ENCODE measurements at regions not wholly inside any gene's neighbourhood (a gene's known extent, or its start where the extent isn't known, plus 50 kb on each side); places are given as distances from the start of the nearest gene placed in this dataset.
"Not testable (repeated sequence)": the region's sequence is repeated elsewhere in the genome, so short reads cannot be mapped to it uniquely, and the experiment has no call there.

- H3K9me3 ChIP-seq (ENCODE audit: control insufficient read depth, low read length), result peaks cover 15% of the 10 kb centered on the region
- H2BK120ac ChIP-seq (ENCODE audit: low read depth, low read length); H2AFZ ChIP-seq (ENCODE audit: low read depth, low read length); H3K27ac ChIP-seq (ENCODE audit: low read length, poor library complexity, severe bottlenecking); H3K4ac ChIP-seq (ENCODE audit: low read depth in 1 of 2, low read length in 2 of 2); H3K23ac ChIP-seq (ENCODE audit: low read length in 2 of 2); H4K8ac ChIP-seq (ENCODE audit: low read length); H3K27me3 ChIP-seq (ENCODE audit: control insufficient read depth in 1 of 2, insufficient read depth in 1 of 2, low read length in 2 of 2); H3K14ac ChIP-seq (ENCODE audit: low read length in 2 of 2); H2BK12ac ChIP-seq (ENCODE audit: low read length in 2 of 2); H3K79me1 ChIP-seq (replicated peaks; ENCODE audit: low read length, poor library complexity, severe bottlenecking); H3K4me3 ChIP-seq (ENCODE audit: insufficient read depth in 1 of 2, low read depth in 1 of 2, low read length in 2 of 2); H3K18ac ChIP-seq (ENCODE audit: low read depth in 1 of 2, low read length in 2 of 2); H2AK5ac ChIP-seq (ENCODE audit: low read length, severe bottlenecking); H2BK15ac ChIP-seq (ENCODE audit: low read depth, poor library complexity, severe bottlenecking); H3K9ac ChIP-seq (ENCODE audit: low read length); H3K36me3 ChIP-seq (ENCODE audit: control insufficient read depth in 1 of 2, insufficient read depth in 2 of 2, low read depth in 1 of 2, low read length in 2 of 2); H4K91ac ChIP-seq (ENCODE audit: low read length); H3K4me1 ChIP-seq (ENCODE audit: control insufficient read depth, insufficient read depth, low read depth, low read length); DNase-seq; H3K4me2 ChIP-seq (ENCODE audit: low read length, poor library complexity, severe bottlenecking); H2BK5ac ChIP-seq (ENCODE audit: low read depth, low read length, poor library complexity, severe bottlenecking): not testable (repeated sequence)
- WGBS, result 55% methylated on average over 2 of the region's 2 CpGs
Measured at GRCh38 chr20:55930876-55931275, 74.4 kb downstream of the CBLN4 start.

GRCh38 chr20:55928266-55928665 lies 77.1 kb downstream of the CBLN4 start:
- H3K4me3 ChIP-seq (ENCODE audit: insufficient read depth in 1 of 2, low read depth in 1 of 2, low read length in 2 of 2), result no peak overlapping the region

GRCh38 chr20:55919956-55920355 lies 85.4 kb downstream of the CBLN4 start:
- Histone ChIP-seq H3K79me1 (replicated peaks; ENCODE audit: low read length, poor library complexity, severe bottlenecking) (no peaks in the 10 kb centered on the region), H2BK5ac (ENCODE audit: low read depth, low read length, poor library complexity, severe bottlenecking) (no peak overlapping the region), H2BK12ac (ENCODE audit: low read length in 2 of 2) (no peak overlapping the region), H3K23ac (ENCODE audit: low read length in 2 of 2) (no peak overlapping the region), H2AFZ (ENCODE audit: low read depth, low read length) (no peak overlapping the region), H3K9ac (ENCODE audit: low read length) (no peak overlapping the region), H3K4ac (ENCODE audit: low read depth in 1 of 2, low read length in 2 of 2) (no peak overlapping the region), H4K8ac (ENCODE audit: low read length) (no peak overlapping the region), H3K18ac (ENCODE audit: low read depth in 1 of 2, low read length in 2 of 2) (no peak overlapping the region), H2BK120ac (ENCODE audit: low read depth, low read length) (no peak overlapping the region), H3K36me3 (ENCODE audit: control insufficient read depth in 1 of 2, insufficient read depth in 2 of 2, low read depth in 1 of 2, low read length in 2 of 2) (no peaks in the 10 kb centered on the region), H3K4me2 (ENCODE audit: low read length, poor library complexity, severe bottlenecking) (no peak overlapping the region), H4K91ac (ENCODE audit: low read length) (no peak overlapping the region), H2AK5ac (ENCODE audit: low read length, severe bottlenecking) (no peak overlapping the region), H3K4me1 (ENCODE audit: control insufficient read depth, insufficient read depth, low read depth, low read length) (no peaks in the 10 kb centered on the region), H3K27ac (ENCODE audit: low read length, poor library complexity, severe bottlenecking) (no peak overlapping the region), H3K4me3 (ENCODE audit: insufficient read depth in 1 of 2, low read depth in 1 of 2, low read length in 2 of 2) (no peak overlapping the region), H2BK15ac (ENCODE audit: low read depth, poor library complexity, severe bottlenecking) (no peak overlapping the region), H3K9me3 (ENCODE audit: control insufficient read depth, low read length) (peaks cover 23% of the 10 kb centered on the region), H3K14ac (ENCODE audit: low read length in 2 of 2) (no peak overlapping the region), H3K27me3 (ENCODE audit: control insufficient read depth in 1 of 2, insufficient read depth in 1 of 2, low read length in 2 of 2) (no peaks in the 10 kb centered on the region)
- no peak for DNase-seq

More at GRCh38 chr20:55928266-55928665, 77.1 kb downstream of the CBLN4 start:
- no peak overlapping the region for H4K8ac ChIP-seq (ENCODE audit: low read length)
- no peaks in the 10 kb centered on the region for H3K36me3 ChIP-seq (ENCODE audit: control insufficient read depth in 1 of 2, insufficient read depth in 2 of 2, low read depth in 1 of 2, low read length in 2 of 2)
- no peak overlapping the region for H2BK15ac ChIP-seq (ENCODE audit: low read depth, poor library complexity, severe bottlenecking)
- no peak for DNase-seq
- H2AFZ ChIP-seq (ENCODE audit: low read depth, low read length), result peak overlapping the region; percentile 14
- H3K4me1 ChIP-seq (ENCODE audit: control insufficient read depth, insufficient read depth, low read depth, low read length), result no peaks in the 10 kb centered on the region
- H3K27ac ChIP-seq (ENCODE audit: low read length, poor library complexity, severe bottlenecking), result no peak overlapping the region
- peaks cover 17% of the 10 kb centered on the region for H3K9me3 ChIP-seq (ENCODE audit: control insufficient read depth, low read length)
- no peak overlapping the region for H2BK12ac ChIP-seq (ENCODE audit: low read length in 2 of 2)
- no peak overlapping the region for H3K4me2 ChIP-seq (ENCODE audit: low read length, poor library complexity, severe bottlenecking)
- WGBS, result 75% methylated on average over 1 of the region's 3 CpGs
- H4K91ac ChIP-seq (ENCODE audit: low read length), result no peak overlapping the region
- no peak overlapping the region for H2BK120ac ChIP-seq (ENCODE audit: low read depth, low read length)
- H3K23ac ChIP-seq (ENCODE audit: low read length in 2 of 2), result no peak overlapping the region
- H3K18ac ChIP-seq (ENCODE audit: low read depth in 1 of 2, low read length in 2 of 2), result no peak overlapping the region
- H3K79me1 ChIP-seq (replicated peaks; ENCODE audit: low read length, poor library complexity, severe bottlenecking), result no peaks in the 10 kb centered on the region
- no peak overlapping the region for H3K4ac ChIP-seq (ENCODE audit: low read depth in 1 of 2, low read length in 2 of 2)
- H2AK5ac ChIP-seq (ENCODE audit: low read length, severe bottlenecking), result no peak overlapping the region
- H3K27me3 ChIP-seq (ENCODE audit: control insufficient read depth in 1 of 2, insufficient read depth in 1 of 2, low read length in 2 of 2), result no peaks in the 10 kb centered on the region
- no peak overlapping the region for H3K9ac ChIP-seq (ENCODE audit: low read length)
- no peak overlapping the region for H2BK5ac ChIP-seq (ENCODE audit: low read depth, low read length, poor library complexity, severe bottlenecking)
- H3K14ac ChIP-seq (ENCODE audit: low read length in 2 of 2), result no peak overlapping the region

- no peak overlapping the region for H3K27ac ChIP-seq (ENCODE audit: low read length, poor library complexity, severe bottlenecking)
- no CpG with 5 or more reads among the region's 1 CpG for WGBS
Measured at GRCh38 chr20:55919319-55919718, 86.0 kb downstream of the CBLN4 start.

More at GRCh38 chr20:55919319-55919718, 86.0 kb downstream of the CBLN4 start:
- Histone ChIP-seq H3K9ac (ENCODE audit: low read length) (no peak overlapping the region), H3K9me3 (ENCODE audit: control insufficient read depth, low read length) (peaks cover 24% of the 10 kb centered on the region), H3K36me3 (ENCODE audit: control insufficient read depth in 1 of 2, insufficient read depth in 2 of 2, low read depth in 1 of 2, low read length in 2 of 2) (no peaks in the 10 kb centered on the region), H3K4me3 (ENCODE audit: insufficient read depth in 1 of 2, low read depth in 1 of 2, low read length in 2 of 2) (no peak overlapping the region), H2AK5ac (ENCODE audit: low read length, severe bottlenecking) (no peak overlapping the region), H3K4me1 (ENCODE audit: control insufficient read depth, insufficient read depth, low read depth, low read length) (no peaks in the 10 kb centered on the region), H4K91ac (ENCODE audit: low read length) (no peak overlapping the region), H3K79me1 (replicated peaks; ENCODE audit: low read length, poor library complexity, severe bottlenecking) (no peaks in the 10 kb centered on the region), H2BK12ac (ENCODE audit: low read length in 2 of 2) (no peak overlapping the region), H3K4ac (ENCODE audit: low read depth in 1 of 2, low read length in 2 of 2) (no peak overlapping the region), H2AFZ (ENCODE audit: low read depth, low read length) (no peak overlapping the region), H2BK5ac (ENCODE audit: low read depth, low read length, poor library complexity, severe bottlenecking) (no peak overlapping the region), H3K18ac (ENCODE audit: low read depth in 1 of 2, low read length in 2 of 2) (no peak overlapping the region), H3K23ac (ENCODE audit: low read length in 2 of 2) (no peak overlapping the region), H3K27me3 (ENCODE audit: control insufficient read depth in 1 of 2, insufficient read depth in 1 of 2, low read length in 2 of 2) (no peaks in the 10 kb centered on the region), H3K14ac (ENCODE audit: low read length in 2 of 2) (no peak overlapping the region), H2BK15ac (ENCODE audit: low read depth, poor library complexity, severe bottlenecking) (no peak overlapping the region), H2BK120ac (ENCODE audit: low read depth, low read length) (no peak overlapping the region), H3K4me2 (ENCODE audit: low read length, poor library complexity, severe bottlenecking) (no peak overlapping the region), H4K8ac (ENCODE audit: low read length) (no peak overlapping the region)
- no peak for DNase-seq

All from mesenchymal stem cell (in vitro differentiated cells and primary cell).